PC-9 (cell line): ENCODE measurements at regions not wholly inside any gene's neighbourhood (a gene's known extent, or its start where the extent isn't known, plus 50 kb on each side); places are given as distances from the start of the nearest gene placed in this dataset.

ENCODE experiments used
- EZH2 ChIP-seq: fragments of 200-600 bp; sonication (generic); IDR thresholded peaks from 2 replicates; pipeline ENCODE4 v1.8.0; 2017; ENCODE audit warnings: antibody characterized with exemption, low read depth
- TF ChIP-seq, protein P1 (sequence below): fragments of 200-600 bp; sonication (generic); conservative IDR thresholded peaks from 2 replicates; pipeline ENCODE4 v1.6.1; 2017; ENCODE audit warnings: mixed run types, antibody characterized with exemption, mild to moderate bottlenecking, moderate library complexity

DNA sequence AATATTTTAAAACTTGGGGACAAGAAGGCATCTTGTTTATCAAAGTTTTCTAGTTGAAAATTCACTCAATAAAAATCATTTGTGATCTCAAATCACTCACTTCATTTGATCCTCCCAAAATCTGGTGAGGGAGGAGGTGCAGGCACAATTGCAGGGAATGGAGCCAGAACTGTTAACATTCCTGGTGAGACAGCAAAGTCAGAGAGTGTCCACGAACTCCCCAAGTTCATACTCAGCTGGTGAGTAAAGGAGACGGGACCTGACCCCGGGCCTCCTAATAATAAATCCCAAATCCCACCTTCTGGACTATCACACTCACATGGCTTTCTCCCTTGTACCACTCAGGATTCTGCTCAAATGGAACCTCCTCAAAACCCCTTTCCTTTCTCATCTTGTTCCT lies 252.3 kb upstream of the LRTM1 start:
- TF ChIP-seq, protein P1, sequence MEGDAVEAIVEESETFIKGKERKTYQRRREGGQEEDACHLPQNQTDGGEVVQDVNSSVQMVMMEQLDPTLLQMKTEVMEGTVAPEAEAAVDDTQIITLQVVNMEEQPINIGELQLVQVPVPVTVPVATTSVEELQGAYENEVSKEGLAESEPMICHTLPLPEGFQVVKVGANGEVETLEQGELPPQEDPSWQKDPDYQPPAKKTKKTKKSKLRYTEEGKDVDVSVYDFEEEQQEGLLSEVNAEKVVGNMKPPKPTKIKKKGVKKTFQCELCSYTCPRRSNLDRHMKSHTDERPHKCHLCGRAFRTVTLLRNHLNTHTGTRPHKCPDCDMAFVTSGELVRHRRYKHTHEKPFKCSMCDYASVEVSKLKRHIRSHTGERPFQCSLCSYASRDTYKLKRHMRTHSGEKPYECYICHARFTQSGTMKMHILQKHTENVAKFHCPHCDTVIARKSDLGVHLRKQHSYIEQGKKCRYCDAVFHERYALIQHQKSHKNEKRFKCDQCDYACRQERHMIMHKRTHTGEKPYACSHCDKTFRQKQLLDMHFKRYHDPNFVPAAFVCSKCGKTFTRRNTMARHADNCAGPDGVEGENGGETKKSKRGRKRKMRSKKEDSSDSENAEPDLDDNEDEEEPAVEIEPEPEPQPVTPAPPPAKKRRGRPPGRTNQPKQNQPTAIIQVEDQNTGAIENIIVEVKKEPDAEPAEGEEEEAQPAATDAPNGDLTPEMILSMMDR = no peak
- TF ChIP-seq EZH2 = no peak
